Smooth muscle cell (in vitro differentiated cells): ENCODE measurements at regions not wholly inside any gene's neighbourhood (a gene's known extent, or its start where the extent isn't known, plus 50 kb on each side); places are given as distances from the start of the nearest gene placed in this dataset.

Source experiments
- DNase-seq: peaks from one replicate; lab custom pipeline; 2025; ENCODE audit not compliant: unreplicated experiment; lab: John Stamatoyannopoulos, UW
- H2AFZ ChIP-seq: fragments of 200-600 bp; sonication (generic); 2 replicates; pipeline ENCODE4 v1.6.0; 2016; ENCODE audit warnings: antibody characterized with exemption, low read depth, mild to moderate bottlenecking
- H3F3A ChIP-seq: fragments of 200-600 bp; sonication (generic); 2 replicates; pipeline ENCODE4 v1.6.0; 2017; ENCODE audit warnings: antibody characterized with exemption, low read depth
- H3K27ac ChIP-seq: fragments of 200-600 bp; sonication (generic); 2 replicates; pipeline ENCODE4 v1.5.1; 2016; ENCODE audit warnings: low read depth, mild to moderate bottlenecking
- H3K27me3 ChIP-seq: fragments of 200-600 bp; sonication (generic); 2 replicates; pipeline ENCODE4 v1.6.1; 2016; ENCODE audit warnings: low read depth, mild to moderate bottlenecking
- H3K36me3 ChIP-seq: fragments of 200-600 bp; sonication (generic); 2 replicates; pipeline ENCODE4 v1.5.1; 2016; ENCODE audit warnings: low read depth
- H3K4me1 ChIP-seq: fragments of 200-600 bp; sonication (generic); 2 replicates; pipeline ENCODE4 v1.5.1; 2016; ENCODE audit warnings: low read depth
- H3K4me2 ChIP-seq: fragments of 200-600 bp; sonication (generic); 2 replicates; pipeline ENCODE4 v1.6.0; 2016; ENCODE audit warnings: mild to moderate bottlenecking
- H3K4me3 ChIP-seq: fragments of 200-600 bp; sonication (generic); 2 replicates; pipeline ENCODE4 v1.5.1; 2016; ENCODE audit warnings: mild to moderate bottlenecking
- H3K79me2 ChIP-seq: fragments of 200-600 bp; sonication (generic); 2 replicates; pipeline ENCODE4 v1.6.0; 2016; ENCODE audit warnings: low read depth, mild to moderate bottlenecking
- H3K9ac ChIP-seq: fragments of 200-600 bp; sonication (generic); 2 replicates; pipeline ENCODE4 v1.6.0; 2016; ENCODE audit warnings: low read depth
- H3K9me3 ChIP-seq: fragments of 200-600 bp; sonication (generic); replicated peaks from 2 replicates; pipeline ENCODE4 v1.5.1; 2016; ENCODE audit warnings: low read depth
- H4K20me1 ChIP-seq: fragments of 200-600 bp; sonication (generic); 2 replicates; pipeline ENCODE4 v1.6.0; 2016; ENCODE audit warnings: low read depth
- CTCF ChIP-seq: fragments of 200-600 bp; sonication (generic); IDR thresholded peaks from 2 replicates; pipeline ENCODE4 v1.5.1; 2017; ENCODE audit warnings: borderline replicate concordance, mild to moderate bottlenecking, antibody characterized with exemption; ENCODE audit not compliant: insufficient read depth, poor library complexity, severe bottlenecking
- WGBS: methylation state at CpG from one replicate; pipeline ENCODE4 v1.1.7; 2016; ENCODE audit warnings: low lambda C conversion rate; 5-methylcytosine and 5-hydroxymethylcytosine counted together

DNA sequence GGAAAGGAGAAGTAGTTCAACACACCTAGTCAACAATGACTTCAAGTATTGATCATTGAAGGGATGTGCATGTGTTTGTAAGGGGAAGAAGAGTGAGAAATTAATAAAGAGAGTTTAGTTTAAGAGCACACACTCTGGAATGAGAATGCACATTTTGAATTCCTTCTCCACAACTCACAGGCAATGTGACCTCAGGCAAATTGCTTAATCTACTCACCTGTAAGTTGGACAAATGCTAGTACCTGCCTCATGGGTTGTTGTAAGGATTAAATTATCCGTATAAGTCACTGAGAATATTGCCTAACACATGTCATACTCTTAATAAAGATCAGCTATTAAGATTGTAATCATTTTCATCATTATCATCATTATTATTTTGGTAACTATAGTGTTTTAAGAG is 204.0 kb upstream of the NFIA start:
- H2AFZ ChIP-seq: no peak overlapping the region
- peaks cover 2% of the 10 kb centered on the region for H3K4me1 ChIP-seq
- no peaks in the 10 kb centered on the region for H3K79me2 ChIP-seq
- no peaks in the 10 kb centered on the region for H3K27me3 ChIP-seq
- peaks cover 9% of the 10 kb centered on the region for H3F3A ChIP-seq
- H3K36me3 ChIP-seq: no peaks in the 10 kb centered on the region
- no peak for DNase-seq
- H3K9ac ChIP-seq: no peak overlapping the region
- no peaks in the 10 kb centered on the region for H4K20me1 ChIP-seq
- WGBS: 81% methylated on average over 1 of the region's 1 CpG
- no peak overlapping the region for H3K4me3 ChIP-seq
- no peak for TF ChIP-seq CTCF
- H3K27ac ChIP-seq: no peak overlapping the region
- H3K4me2 ChIP-seq: no peak overlapping the region
- no peaks in the 10 kb centered on the region for H3K9me3 ChIP-seq

GRCh38 chr1:60877376-60877775 is 205.0 kb upstream of the NFIA start:
- Histone ChIP-seq H3K4me1 (peaks cover 2% of the 10 kb centered on the region), H3K36me3 (no peaks in the 10 kb centered on the region), H3K4me3 (no peak overlapping the region), H3K27me3 (no peaks in the 10 kb centered on the region), H3K9me3 (no peaks in the 10 kb centered on the region), H3K4me2 (peak overlapping the region; percentile 9), H3F3A (peaks cover 9% of the 10 kb centered on the region), H3K79me2 (no peaks in the 10 kb centered on the region), H3K9ac (no peak overlapping the region), H3K27ac (peak overlapping the region; percentile 26), H2AFZ (no peak overlapping the region), H4K20me1 (no peaks in the 10 kb centered on the region)
- 75% methylated on average over 6 of the region's 6 CpGs for WGBS
- TF ChIP-seq CTCF: no peak
- no peak for DNase-seq

- Histone ChIP-seq H3K27me3 (no peaks in the 10 kb centered on the region), H3K4me3 (no peak overlapping the region), H3K9me3 (no peaks in the 10 kb centered on the region), H3K4me2 (peak overlapping the region; percentile 9), H4K20me1 (no peaks in the 10 kb centered on the region), H3K27ac (peak overlapping the region; percentile 26), H3K4me1 (peaks cover 2% of the 10 kb centered on the region), H3K79me2 (no peaks in the 10 kb centered on the region), H3K9ac (no peak overlapping the region), H3F3A (peaks cover 9% of the 10 kb centered on the region), H3K36me3 (no peaks in the 10 kb centered on the region), H2AFZ (no peak overlapping the region)
- no peak for TF ChIP-seq CTCF
- WGBS: 21% methylated on average over 1 of the region's 1 CpG
- DNase-seq: no peak
Observed at GRCh38 chr1:60876952-60877351, 205.4 kb upstream of the NFIA start.

- Histone ChIP-seq H3F3A (peaks cover 9% of the 10 kb centered on the region), H3K9me3 (no peaks in the 10 kb centered on the region), H3K4me2 (peak overlapping the region; percentile 26), H3K9ac (no peak overlapping the region), H3K4me1 (peaks cover 8% of the 10 kb centered on the region), H3K27me3 (no peaks in the 10 kb centered on the region), H3K79me2 (no peaks in the 10 kb centered on the region), H3K27ac (peak overlapping the region; percentile 35), H3K4me3 (no peak overlapping the region), H4K20me1 (no peaks in the 10 kb centered on the region), H3K36me3 (no peaks in the 10 kb centered on the region), H2AFZ (no peak overlapping the region)
- no peak for TF ChIP-seq CTCF
- no peak for DNase-seq
- 72% methylated on average over 1 of the region's 1 CpG for WGBS
Observed at GRCh38 chr1:60875138-60875537, 207.2 kb upstream of the NFIA start.
